NCI-H82 (cell line): ENCODE measurements at regions not wholly inside any gene's neighbourhood (a gene's known extent, or its start where the extent isn't known, plus 50 kb on each side); places are given as distances from the start of the nearest gene placed in this dataset.
A peak's percentile ranks its signal among the peaks of the same experiment; 100 is the strongest.
"Not testable (repeated sequence)": the region's sequence is repeated elsewhere in the genome, so short reads cannot be mapped to it uniquely, and the experiment has no call there.

Experiments used
- DNase-seq: peaks from one replicate; lab custom pipeline; 2025; lab: John Stamatoyannopoulos, UW

- no peak for DNase-seq
Observed at GRCh38 chr1:199522936-199523335, 504.6 kb upstream of the NR5A2 start.

GRCh38 chr1:199529324-199529723 is 498.2 kb upstream of the NR5A2 start:
- DNase-seq = no peak

GRCh38 chr1:199533361-199533760 is 494.1 kb upstream of the NR5A2 start:
- not testable (repeated sequence) for DNase-seq

- DNase-seq = peak; percentile 25
Observed at GRCh38 chr1:199545780-199546179, 481.7 kb upstream of the NR5A2 start.

GRCh38 chr1:199546323-199546722 is 481.2 kb upstream of the NR5A2 start:
- no peak for DNase-seq

- no peak for DNase-seq
Observed at GRCh38 chr1:199549421-199549820, 478.1 kb upstream of the NR5A2 start.

- no peak for DNase-seq
Observed at GRCh38 chr1:199550199-199551065, 477.1 kb upstream of the NR5A2 start.

GRCh38 chr1:199551967-199552565 is 475.4 kb upstream of the NR5A2 start:
- DNase-seq = peak; percentile 82

GRCh38 chr1:199553104-199553503 is 474.4 kb upstream of the NR5A2 start:
- DNase-seq = no peak

- DNase-seq = no peak
Observed at GRCh38 chr1:199561334-199561733, 466.2 kb upstream of the NR5A2 start.

- DNase-seq = no peak
Observed at GRCh38 chr1:199573047-199573446, 454.5 kb upstream of the NR5A2 start.

- no peak for DNase-seq
Observed at GRCh38 chr1:199574950-199575349, 452.6 kb upstream of the NR5A2 start.

GRCh38 chr1:199580300-199580699 is 447.2 kb upstream of the NR5A2 start:
- DNase-seq = peak; percentile 60

GRCh38 chr1:199585392-199585791 is 442.1 kb upstream of the NR5A2 start:
- no peak for DNase-seq

GRCh38 chr1:199590708-199591107 is 436.8 kb upstream of the NR5A2 start:
- DNase-seq = no peak

- DNase-seq = no peak
Observed at GRCh38 chr1:199591468-199591867, 436.0 kb upstream of the NR5A2 start.

GRCh38 chr1:199593475-199593874 is 434.0 kb upstream of the NR5A2 start:
- DNase-seq = no peak

GRCh38 chr1:199596448-199596847 is 431.1 kb upstream of the NR5A2 start:
- not testable (repeated sequence) for DNase-seq

GRCh38 chr1:199597152-199597551 is 430.4 kb upstream of the NR5A2 start:
- DNase-seq = no peak

- DNase-seq = no peak
Observed at GRCh38 chr1:199608414-199608813, 419.1 kb upstream of the NR5A2 start.

GRCh38 chr1:199612976-199613774 is 414.3 kb upstream of the NR5A2 start:
- DNase-seq = no peak

- DNase-seq = no peak
Observed at GRCh38 chr1:199616947-199617346, 410.6 kb upstream of the NR5A2 start.

- no peak for DNase-seq
Observed at GRCh38 chr1:199619223-199619622, 408.3 kb upstream of the NR5A2 start.
